PC-3 (cell line): ENCODE measurements at regions not wholly inside any gene's neighbourhood (a gene's known extent, or its start where the extent isn't known, plus 50 kb on each side); places are given as distances from the start of the nearest gene placed in this dataset.

Experiments used
- EZH2phosphoT487 ChIP-seq: fragments of 300-600 bp; sonication (generic); IDR thresholded peaks from 2 replicates; pipeline ENCODE4 v1.6.1; 2018; ENCODE audit warnings: mild to moderate bottlenecking, antibody characterized with exemption, low read length, borderline replicate concordance
- TF ChIP-seq, protein P1 (sequence below): fragments of 300-600 bp; sonication (generic); conservative IDR thresholded peaks from 2 replicates; pipeline ENCODE4 v1.5.1; 2017; ENCODE audit warnings: antibody characterized with exemption, low read depth, mild to moderate bottlenecking, low read length

DNA sequence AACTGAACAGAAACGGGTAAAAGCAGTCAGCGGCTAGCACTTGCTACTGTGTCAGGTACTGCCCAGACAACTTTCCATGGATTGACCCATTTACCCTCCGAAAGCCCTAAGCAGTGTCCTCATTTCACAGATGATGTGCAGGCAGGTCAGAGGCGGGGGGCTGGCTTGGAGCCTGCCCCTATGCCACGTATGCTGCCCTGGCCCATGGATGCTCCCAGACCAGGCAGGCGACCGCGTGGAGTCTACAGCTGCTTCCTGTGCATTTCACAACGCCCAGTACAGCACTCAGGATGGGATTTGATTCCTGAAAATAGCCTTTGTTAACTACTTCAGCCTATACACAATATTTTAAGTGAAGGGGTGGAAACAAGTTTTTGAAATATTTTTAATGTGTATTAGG lies 202.9 kb downstream of the NXNL2 start:
- TF ChIP-seq, protein P1, sequence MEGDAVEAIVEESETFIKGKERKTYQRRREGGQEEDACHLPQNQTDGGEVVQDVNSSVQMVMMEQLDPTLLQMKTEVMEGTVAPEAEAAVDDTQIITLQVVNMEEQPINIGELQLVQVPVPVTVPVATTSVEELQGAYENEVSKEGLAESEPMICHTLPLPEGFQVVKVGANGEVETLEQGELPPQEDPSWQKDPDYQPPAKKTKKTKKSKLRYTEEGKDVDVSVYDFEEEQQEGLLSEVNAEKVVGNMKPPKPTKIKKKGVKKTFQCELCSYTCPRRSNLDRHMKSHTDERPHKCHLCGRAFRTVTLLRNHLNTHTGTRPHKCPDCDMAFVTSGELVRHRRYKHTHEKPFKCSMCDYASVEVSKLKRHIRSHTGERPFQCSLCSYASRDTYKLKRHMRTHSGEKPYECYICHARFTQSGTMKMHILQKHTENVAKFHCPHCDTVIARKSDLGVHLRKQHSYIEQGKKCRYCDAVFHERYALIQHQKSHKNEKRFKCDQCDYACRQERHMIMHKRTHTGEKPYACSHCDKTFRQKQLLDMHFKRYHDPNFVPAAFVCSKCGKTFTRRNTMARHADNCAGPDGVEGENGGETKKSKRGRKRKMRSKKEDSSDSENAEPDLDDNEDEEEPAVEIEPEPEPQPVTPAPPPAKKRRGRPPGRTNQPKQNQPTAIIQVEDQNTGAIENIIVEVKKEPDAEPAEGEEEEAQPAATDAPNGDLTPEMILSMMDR, result no peak
- TF ChIP-seq EZH2phosphoT487, result no peak
